ENCODE measurements at regions not wholly inside any gene's neighbourhood (a gene's known extent, or its start where the extent isn't known, plus 50 kb on each side); places are given as distances from the start of the nearest gene placed in this dataset.
"Not testable (repeated sequence)": the region's sequence is repeated elsewhere in the genome, so short reads cannot be mapped to it uniquely, and the experiment has no call there.

- H3K4me3 ChIP-seq (ENCODE audit: low read depth, low read length) = no peak overlapping the region
- H3K9me3 ChIP-seq (ENCODE audit: control insufficient read depth, insufficient read depth, low read length) = peaks cover 4% of the 10 kb centered on the region; the same call in 1 of the 2 replicates
- no peak for DNase-seq (ENCODE audit: low read depth, low spot score)
- H3K27me3 ChIP-seq (ENCODE audit: control insufficient read depth, insufficient read depth, low read length) = no peaks in the 10 kb centered on the region
- H3K27ac ChIP-seq (ENCODE audit: low read depth, low read length) = no peak overlapping the region
- ChIA-PET CTCF (no interaction called here), POLR2A (no interaction called here)
- no peak for TF ChIP-seq CTCF (IDR thresholded peaks at IDR 0.05; ENCODE audit: low read depth, low read length)
Measured at GRCh38 chr12:72753571-72753970, 481.4 kb downstream of the TRHDE start.

GRCh38 chr12:72754026-72754425, 481.9 kb downstream of the TRHDE start:
- CTCF ChIA-PET; H3K27me3 ChIP-seq (ENCODE audit: control insufficient read depth, insufficient read depth, low read length); H3K4me3 ChIP-seq (ENCODE audit: low read depth, low read length); DNase-seq (ENCODE audit: low read depth, low spot score); H3K9me3 ChIP-seq (ENCODE audit: control insufficient read depth, insufficient read depth, low read length); H3K27ac ChIP-seq (ENCODE audit: low read depth, low read length): not testable (repeated sequence)
- POLR2A ChIA-PET = interaction anchor here (0.6 kb wide), 1 partner anchor 1788 kb away, joined by 3 read pairs; no protein-coding TSS in a partner anchor

GRCh38 chr12:72766517-72766916, 494.3 kb downstream of the TRHDE start:
- ChIA-PET CTCF (no interaction called here), POLR2A (no interaction called here)
- TF ChIP-seq CTCF (IDR thresholded peaks at IDR 0.05; ENCODE audit: low read depth, low read length) = no peak
- DNase-seq (ENCODE audit: low read depth, low spot score) = no peak
- Histone ChIP-seq H3K4me3 (ENCODE audit: low read depth, low read length) (no peak overlapping the region), H3K27ac (ENCODE audit: low read depth, low read length) (no peak overlapping the region), H3K27me3 (ENCODE audit: control insufficient read depth, insufficient read depth, low read length) (no peaks in the 10 kb centered on the region), H3K9me3 (ENCODE audit: control insufficient read depth, insufficient read depth, low read length) (no peaks in the 10 kb centered on the region)

GRCh38 chr12:72774023-72774422, 501.9 kb downstream of the TRHDE start:
- Histone ChIP-seq H3K9me3 (ENCODE audit: control insufficient read depth, insufficient read depth, low read length) (no peaks in the 10 kb centered on the region), H3K4me3 (ENCODE audit: low read depth, low read length) (no peak overlapping the region), H3K27me3 (ENCODE audit: control insufficient read depth, insufficient read depth, low read length) (no peaks in the 10 kb centered on the region), H3K27ac (ENCODE audit: low read depth, low read length) (no peak overlapping the region)
- ChIA-PET POLR2A (no interaction called here), CTCF (no interaction called here)
- no peak for DNase-seq (ENCODE audit: low read depth, low spot score)
- TF ChIP-seq CTCF (IDR thresholded peaks at IDR 0.05; ENCODE audit: low read depth, low read length) = no peak

- ChIA-PET CTCF (no interaction called here), POLR2A (no interaction called here)
- no peaks in the 10 kb centered on the region for H3K27me3 ChIP-seq (ENCODE audit: control insufficient read depth, insufficient read depth, low read length)
Measured at GRCh38 chr12:72777806-72778205, 505.6 kb downstream of the TRHDE start.

More at GRCh38 chr12:72777806-72778205, 505.6 kb downstream of the TRHDE start:
- TF ChIP-seq CTCF (IDR thresholded peaks at IDR 0.05; ENCODE audit: low read depth, low read length) = no peak
- no peak overlapping the region for H3K27ac ChIP-seq (ENCODE audit: low read depth, low read length)
- no peak overlapping the region for H3K4me3 ChIP-seq (ENCODE audit: low read depth, low read length)
- DNase-seq (ENCODE audit: low read depth, low spot score) = no peak
- no peaks in the 10 kb centered on the region for H3K9me3 ChIP-seq (ENCODE audit: control insufficient read depth, insufficient read depth, low read length)

All from AG04450 (cell line).